Stimulated activated CD8-positive, alpha-beta memory T cell treated with anti-CD3 and anti-CD28 coated beads, Interleukin-4, amount 100 ng/mL, for 48 hours (primary cell): ENCODE measurements at regions not wholly inside any gene's neighbourhood (a gene's known extent, or its start where the extent isn't known, plus 50 kb on each side); places are given as distances from the start of the nearest gene placed in this dataset.

Source experiments
- DNase-seq: peaks from one replicate; pipeline ENCODE4 v3.0.0-alpha.2; 2020

DNA sequence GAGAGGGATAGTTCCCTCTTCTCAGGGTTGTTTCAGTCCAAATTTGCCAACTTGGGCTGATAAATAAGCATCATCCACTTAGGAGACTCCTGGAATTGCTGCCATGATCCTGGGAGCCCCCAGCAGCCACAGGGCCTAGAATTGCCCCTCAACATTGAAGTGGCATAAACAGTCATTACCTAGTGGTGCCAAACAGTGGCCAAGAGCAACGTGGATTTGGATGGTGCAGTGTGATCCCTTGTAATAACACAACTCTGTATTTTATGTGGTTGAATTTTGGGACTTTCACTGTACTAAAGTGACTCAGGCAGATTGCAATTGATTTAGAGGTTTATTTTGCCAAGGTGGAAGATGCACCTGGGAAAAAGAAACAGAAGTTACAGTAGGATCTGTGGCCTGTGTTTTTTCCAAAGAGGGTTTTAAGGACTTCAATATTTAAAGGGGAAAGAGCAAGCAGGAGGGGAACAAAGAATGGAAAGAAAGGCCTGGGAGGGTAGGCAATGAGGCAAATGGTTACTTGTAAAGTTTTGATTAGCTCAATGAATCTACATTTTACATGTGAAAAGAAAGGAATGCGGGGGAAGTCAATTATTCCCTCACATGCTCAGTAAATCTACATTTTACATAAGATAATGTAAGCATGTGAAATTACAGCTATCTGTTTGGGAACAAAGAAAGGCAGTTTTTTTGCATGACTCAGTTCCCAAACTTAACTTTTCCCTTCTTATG lies 168.0 kb upstream of the NOX3 start:
- DNase-seq = no peak

DNA sequence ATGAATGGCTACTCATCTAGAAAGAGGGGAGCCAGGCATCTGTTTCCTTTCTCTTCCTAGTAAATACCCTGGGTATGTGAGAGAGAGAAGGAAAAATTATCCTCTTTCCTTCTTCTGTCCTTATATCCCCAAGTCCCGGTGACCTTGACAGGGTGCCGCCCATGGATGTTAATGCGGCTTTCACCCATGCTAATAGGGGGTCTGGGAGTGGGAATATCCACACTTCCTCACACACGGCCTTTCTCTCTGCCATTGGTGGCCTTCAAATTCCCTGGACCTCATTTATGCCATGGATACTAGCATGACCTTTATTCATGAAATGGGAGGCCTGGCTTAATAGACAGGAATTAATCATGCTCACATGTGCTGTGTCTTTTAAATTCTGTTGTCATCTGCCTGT lies 159.0 kb upstream of the NOX3 start:
- no peak for DNase-seq

DNA sequence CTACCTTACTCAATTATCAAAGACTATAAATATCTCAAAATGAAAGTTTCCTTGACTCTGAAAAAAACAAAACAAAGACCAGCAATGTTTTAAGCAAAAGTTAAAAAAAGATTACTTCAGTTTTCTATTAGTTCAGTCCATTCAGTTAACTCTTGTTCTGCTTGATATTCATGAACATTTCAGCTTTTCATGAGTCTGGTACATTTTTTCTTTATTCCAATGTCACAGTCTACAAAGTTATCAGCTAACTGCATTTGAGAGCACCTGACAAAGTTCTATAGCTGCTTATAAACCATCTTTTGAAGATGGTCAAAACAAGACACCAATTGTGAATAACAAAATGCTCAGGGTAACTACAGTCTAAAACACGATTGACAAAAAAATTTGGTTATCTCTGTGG lies 156.1 kb upstream of the NOX3 start:
- no peak for DNase-seq

DNA sequence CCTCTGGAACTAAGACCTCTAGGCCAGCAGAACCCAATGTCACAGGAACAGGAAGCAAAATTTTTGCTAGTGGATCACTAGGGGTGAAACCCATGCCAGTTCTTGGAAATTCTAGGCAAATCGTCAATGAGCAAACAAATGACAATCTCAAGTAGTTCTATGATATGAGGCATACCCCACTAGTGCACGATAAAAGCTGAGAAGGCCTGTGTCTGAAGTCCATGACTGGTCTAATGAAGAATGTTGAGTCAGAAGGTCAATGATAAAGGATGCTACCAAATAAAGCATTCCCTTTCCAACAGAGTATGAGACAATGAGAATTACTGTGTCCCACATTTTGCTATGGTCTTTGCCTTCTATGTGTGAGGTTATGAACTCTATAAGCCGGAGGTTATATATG lies 149.4 kb upstream of the NOX3 start:
- no peak for DNase-seq

DNA sequence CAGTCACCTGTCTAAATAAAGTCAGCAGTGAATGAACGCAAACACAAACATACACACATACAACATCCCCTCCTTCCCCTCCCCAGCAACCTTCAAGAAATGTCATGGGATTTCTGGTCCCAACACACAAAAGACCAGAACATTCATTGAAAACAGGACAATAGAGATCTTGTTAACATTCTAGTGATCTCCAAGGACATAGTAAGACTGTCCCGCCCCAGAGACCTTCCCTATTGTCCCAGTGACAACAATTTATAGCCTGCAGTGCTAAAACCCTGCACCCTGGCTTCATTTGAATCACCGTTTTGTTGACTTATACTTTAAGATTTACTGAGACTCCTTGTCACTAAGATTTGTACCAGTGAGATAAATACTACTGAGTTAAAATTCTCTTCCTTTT lies 143.9 kb upstream of the NOX3 start:
- no peak for DNase-seq

DNA sequence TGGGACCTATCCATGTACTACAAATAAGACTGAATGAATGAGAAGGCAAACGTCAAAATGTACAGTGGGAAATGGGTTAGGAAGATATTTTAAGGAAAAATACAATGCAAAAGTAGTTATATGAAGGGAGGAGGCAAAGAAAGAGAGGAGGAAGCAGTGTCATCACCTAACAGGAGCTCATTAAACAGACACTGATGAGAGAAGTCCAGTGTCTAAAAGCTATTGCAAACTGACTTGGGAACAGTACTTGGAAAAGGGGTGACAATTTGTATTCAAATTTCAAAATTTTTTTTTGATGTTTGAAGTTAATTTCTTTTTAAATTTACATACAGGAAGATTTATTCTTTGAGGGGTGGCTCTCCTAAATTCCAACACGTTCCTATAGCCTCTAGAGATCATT lies 143.5 kb upstream of the NOX3 start:
- no peak for DNase-seq

DNA sequence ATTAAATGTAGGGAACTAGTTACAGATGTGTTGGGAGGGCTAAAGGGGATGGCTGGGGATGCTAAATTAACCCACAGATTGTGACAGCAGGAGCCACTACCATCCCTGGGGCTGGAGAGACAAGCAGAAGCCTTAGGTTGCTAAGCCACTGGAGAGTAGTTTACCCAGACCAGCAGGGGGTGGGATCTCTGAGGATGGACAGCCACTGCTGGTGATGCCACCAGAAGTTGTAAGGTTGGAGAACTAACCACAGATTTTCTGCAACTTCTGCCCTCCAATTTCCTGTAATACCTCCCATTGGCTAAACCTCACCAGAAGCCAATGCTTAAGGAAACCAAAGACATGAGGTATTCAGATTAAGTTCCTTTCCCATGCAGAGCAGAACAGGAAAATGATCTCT lies 139.6 kb upstream of the NOX3 start:
- no peak for DNase-seq

DNA sequence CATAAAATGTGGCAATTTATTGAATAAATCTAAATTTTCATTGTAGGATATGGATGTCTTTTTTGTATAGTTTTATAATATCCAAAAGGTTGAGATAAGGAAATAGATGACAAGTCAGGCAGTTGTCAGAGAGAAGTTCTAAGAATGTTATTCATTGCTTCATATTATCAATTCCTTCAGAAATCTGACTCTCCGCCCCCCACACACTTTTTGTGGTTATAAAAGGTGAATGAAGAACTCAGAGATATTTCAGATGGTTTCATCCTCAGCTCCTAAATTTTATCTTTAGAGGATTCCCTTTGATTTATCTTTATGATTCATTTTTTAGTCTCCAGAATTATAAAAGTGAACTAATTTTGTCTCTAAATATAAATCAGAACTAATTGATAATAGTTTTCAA lies 136.1 kb upstream of the NOX3 start:
- DNase-seq = no peak

DNA sequence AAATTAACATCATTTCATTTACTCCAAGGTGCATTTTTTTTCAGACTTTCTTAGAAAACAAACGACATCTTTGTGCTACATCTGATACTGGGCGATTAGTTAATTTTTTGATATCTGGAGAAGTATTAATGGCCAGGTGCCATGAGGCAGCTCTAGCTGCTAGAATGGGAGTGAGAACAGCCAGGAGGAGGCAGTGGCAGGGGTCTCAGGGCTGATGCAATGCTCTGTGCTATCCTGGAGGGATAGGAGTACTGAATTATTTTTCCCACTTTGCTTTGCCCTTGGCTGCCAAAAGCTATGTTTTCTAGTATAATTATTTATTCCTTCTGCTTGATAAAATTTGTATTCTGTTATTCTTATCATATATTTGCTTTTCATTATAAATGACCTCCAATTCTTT lies 133.6 kb upstream of the NOX3 start:
- DNase-seq = no peak

DNA sequence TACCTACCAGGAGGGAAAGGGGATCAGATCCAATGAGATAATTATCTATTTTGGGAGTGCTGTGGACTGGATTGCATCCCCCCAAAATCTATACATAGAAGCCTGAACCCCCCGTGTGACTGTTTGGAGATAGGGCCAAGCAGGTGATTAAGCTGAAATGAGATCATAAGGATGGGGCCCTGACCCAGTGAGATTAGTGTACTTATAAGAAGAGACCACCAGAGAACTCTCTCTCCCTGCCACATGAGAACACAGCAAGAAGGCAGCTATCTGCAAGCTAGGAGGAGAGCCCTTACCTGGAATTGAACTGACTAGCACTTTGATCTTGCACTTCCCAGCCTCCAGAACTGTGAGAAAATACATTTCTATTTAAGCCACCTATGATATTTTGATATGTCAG lies 132.2 kb upstream of the NOX3 start:
- DNase-seq = no peak

DNA sequence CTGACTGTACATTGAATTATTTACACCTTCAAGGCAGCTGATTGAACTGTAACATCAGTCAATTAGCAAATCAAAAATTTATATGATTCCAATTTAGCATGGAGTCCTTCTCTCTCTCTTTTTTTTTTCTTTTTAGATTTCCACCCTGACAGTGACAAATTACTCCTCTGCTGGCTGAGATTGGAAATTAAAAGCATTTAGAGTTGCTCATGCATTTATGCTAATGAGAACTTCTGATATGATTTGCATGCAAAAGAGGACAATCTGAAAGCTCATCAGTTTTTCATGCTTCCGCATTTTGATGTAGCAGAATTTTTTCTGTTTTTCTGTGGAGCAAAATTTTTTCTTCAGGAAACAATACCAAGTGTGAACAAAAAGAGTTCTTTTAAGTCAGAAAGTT lies 130.5 kb upstream of the NOX3 start:
- no peak for DNase-seq

DNA sequence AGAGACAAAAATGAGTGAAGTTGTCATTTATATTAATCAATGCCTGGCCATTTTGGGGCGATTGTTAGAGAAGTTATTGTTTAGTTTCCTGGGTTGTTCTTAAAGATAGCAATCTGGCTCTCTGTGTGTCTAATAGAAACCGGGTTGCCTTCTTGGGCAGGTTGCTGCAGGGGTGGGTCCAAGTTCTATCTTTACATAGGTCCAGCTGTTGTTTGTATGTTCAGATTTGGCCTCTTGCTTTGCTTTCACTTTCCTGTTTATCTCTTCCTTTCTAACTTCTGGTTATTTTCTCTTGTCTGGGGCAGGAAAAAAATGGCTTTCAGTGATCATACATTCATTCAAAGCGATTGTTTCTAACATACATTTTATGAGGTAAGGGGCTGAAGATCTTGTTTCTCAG lies 128.4 kb upstream of the NOX3 start:
- no peak for DNase-seq

DNA sequence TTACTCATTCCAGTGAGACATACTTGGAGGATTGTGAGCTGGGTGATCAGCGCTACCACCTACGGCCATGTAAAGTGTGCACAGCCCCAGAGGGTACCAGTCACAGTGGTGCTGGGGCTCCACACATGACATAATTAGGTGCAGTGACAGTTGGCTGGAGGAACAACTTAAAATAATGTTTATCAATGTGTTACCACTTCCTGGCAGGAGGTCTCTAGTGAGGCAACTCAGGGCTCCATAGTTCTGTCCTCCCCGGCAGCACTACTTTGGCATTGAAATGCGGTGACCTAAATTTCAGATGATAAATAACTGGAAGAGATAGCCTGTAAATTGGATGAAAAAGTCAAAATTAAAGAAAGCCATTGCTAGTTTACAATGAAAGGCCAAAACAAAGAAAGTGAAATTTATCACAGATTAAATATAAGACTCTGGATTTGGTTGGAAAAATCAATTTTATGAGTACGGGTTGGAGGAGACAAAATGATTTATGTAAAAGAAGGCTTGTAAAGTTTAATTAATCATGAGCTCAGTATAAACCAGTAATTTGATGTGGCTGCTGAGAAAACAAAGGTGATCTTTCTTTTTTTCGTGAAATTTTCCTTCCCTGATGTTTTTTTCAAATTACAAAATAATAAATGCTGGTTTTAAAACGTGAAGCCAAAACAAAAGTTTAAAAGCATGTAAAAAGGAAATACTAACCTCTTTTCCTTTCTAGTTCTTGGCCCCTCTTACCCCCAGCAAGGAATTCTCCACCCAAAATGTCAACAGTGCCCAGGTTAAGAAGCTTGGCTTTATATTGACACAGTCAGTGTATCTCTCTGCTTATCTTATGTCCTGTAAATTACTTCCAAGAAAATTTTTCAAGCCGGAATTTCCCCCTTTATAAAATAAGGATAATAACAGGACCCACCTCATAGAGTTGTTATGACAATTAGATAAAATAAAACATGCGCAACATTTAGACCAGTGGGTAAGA lies 126.7 kb upstream of the NOX3 start:
- no peak for DNase-seq

DNA sequence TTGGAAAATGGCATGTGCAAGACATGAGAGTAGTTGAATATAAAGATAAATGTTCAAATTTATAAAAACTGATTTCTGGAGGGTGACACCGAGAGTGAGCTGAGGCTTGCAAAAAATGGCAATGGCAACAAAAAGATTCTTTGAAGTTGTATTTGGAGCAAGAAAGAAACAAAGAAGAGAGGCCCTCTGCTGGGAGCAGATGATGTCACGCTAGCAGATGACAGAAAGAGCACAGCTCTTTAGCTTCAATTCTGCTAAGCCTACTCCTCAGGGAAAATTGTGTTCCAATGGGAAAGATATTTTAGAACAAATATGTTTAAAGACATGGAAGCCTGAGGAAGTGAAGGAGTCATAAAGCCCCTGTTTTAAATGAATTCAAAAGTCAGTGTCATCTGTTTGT lies 125.3 kb upstream of the NOX3 start:
- no peak for DNase-seq

DNA sequence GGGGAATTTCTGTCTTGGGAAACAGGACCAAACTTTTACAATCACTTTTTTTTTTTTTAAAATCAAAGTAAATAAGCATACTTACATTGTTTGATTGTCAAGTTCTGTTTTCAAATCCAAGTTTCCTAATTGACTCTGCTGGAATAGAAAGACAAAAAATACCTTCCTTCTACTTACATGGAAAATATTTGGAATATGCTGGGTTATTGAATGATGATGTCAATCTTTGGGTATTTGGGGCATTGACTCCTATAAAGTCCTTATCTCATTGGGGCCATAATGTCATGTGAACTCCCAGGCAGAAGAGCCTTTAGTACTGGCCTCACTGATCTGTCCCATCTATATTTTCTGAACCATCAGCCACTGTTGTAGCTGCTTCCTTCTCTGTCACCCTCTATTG lies 122.6 kb upstream of the NOX3 start:
- DNase-seq = no peak

DNA sequence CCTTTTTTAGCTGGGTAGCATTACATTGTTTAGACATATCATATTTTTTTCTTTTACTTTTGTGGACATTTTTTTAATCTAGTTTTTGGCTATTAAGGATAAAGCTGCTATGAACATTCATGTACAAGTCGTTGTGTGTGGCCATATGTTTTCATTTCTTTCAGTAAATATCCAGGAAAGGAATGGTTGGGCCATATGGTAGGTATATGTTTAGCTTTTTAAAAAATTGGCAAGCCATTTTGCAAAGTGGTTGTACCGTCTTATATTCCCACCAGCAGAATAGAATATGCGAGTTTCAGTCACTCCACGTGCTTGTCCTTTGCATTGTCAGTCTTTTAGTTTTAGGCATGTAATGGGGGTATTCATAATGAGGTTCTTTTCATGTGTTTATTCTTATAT lies 106.3 kb upstream of the NOX3 start:
- DNase-seq = no peak

DNA sequence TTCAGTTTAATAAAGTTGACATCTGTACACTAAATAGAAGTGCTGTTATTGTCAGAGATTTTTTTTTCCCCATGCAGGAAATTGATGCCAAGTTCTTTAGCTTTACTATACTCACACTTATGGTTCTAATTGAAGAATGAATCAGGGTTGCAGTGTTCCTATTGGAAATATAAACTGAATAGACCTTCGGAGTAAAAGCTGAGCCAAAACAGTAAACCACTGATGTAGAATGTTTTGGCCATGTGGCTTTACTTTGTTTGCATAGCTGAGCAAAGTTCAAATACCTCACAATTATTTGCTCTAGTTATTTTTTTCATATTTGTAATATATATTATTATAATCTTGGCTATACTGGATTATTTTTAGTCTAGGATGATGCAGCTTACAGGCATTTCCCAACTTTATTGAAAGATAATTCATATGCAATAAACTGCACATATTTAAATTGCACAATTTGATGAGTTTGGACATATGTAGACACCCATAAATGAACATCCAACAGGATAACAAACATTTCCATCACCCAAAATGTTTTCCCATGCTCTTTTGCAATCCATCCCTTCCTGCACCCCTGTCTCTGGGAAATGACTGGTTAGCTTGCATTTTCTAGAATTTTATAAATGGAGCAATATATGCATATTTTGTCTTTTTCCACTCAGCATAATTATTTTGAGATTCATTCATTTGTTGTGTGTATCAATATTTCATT lies 105.8 kb upstream of the NOX3 start:
- no peak for DNase-seq

DNA sequence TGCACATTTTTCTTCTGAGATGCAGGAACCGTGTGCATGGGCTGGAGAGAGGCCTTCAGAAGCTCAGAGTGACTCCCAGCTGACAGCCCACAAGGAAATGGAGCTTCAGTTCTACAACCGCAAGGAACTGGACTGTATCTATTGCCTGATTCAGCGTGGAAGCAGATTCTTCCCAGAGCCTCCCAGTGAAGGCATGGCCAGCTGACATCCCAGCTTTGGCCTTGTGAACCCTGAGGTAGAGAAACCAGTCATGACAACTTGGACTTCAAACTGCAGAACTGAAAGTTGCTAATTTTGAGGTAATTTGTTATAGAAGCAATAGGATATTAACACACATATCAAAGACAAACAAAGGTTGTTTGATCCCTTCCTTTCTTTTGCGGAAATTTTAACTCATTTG lies 94.3 kb upstream of the NOX3 start:
- DNase-seq = no peak

DNA sequence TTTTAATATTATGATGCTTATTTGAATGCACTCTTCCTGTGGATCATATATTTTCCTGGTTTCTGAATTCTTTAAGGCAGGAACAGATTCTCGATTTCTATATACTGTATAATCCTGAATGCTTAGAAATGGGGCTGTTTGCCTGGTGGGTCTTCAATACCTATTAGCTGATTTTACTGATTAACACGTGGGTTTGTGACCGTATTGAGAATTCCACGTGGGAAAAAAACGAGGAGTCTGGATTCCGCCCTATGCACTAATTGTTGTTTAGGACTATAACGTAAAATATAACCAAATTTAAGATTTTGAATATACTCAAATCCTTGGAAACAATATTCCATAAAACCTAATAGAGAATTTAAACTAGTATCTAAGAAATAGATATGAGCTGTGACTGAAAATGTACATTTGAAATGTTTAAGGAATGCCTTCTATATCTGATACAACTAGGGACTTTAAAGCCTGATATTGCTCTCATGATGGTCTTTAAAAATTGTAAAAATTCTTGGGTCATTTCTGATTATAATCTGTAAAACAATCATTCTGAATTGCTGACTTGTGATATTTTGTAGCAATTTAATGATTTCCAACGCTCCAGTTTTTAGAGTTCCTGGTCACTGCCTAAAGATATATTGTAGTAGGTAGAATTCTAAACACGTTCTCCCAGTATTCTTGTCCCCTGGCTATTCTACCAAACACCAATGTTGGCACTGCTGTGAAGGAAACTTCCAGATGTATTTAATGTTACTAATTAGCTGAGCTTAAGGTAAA lies 93.6 kb upstream of the NOX3 start:
- DNase-seq = no peak

DNA sequence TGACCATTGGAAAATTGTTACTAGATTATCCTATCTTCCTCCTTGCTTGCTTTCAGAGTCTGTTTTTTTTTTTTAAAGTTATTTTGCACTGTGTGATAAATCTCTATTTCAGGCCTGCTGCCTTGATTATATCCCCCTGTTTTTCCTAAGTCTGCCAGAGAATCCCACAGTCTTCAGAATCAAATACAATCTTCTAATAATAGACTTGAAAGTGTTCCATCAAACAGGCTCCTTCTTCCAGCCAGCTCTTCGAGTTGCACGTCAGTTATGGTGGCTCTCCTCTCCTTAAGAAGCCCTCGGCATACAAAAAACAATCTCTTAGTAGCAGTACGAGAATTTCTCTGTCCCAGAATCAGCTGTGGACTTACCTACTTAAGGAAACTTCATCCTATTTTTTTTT lies 92.9 kb upstream of the NOX3 start:
- DNase-seq = no peak

DNA sequence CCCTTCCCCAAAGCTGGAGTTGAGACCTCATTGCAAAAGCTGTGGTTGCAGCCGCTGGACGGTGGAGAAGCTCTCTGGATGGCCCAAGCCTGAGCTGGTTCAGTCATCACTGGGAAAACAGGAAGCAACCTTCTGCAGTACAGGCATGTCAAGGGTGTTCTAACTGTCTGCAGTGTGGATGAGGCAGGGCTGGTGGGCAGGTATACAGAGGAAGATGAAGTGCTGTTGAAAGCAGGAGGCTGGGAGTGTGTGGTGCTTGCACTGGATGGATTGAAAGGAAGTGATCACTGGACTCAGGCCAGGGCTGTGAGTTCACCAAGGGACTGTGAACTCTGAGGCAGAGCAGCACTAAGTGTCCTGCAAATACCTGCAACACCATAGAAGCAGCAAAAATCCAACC lies 89.0 kb upstream of the NOX3 start:
- no peak for DNase-seq

DNA sequence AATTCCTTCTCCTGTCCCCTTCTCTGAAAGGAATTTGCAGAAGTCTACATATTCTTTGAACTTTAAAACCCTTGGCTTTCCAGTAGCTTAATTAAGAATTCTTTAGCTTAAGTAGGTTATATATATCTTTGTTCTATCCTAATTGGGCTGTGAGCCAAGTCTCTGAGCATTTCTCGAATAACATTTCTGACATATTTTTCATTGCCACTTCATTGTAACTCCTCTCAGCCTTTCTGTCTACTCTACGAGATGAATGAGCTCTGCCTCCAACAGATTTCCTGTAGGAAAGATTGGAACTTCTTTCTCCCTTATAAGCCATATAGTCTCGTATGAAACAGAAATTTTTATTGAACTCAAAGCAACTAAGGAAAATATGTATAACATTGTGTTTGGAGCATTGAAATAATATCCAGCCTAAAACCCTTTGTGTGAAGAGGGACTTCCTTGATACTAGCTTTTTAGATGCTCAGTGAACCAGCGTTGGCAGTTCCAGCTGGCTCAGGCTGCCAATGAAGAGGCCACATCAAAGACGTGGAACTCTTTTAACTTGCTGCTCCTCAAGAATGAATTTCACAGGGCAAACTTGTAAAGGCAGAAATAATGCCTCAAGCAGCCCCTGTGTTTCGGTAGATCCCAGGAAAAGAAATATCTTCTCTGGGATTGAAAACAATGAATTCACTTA lies 87.7 kb upstream of the NOX3 start:
- DNase-seq = no peak
